ENCODE measurements at regions not wholly inside any gene's neighbourhood (a gene's known extent, or its start where the extent isn't known, plus 50 kb on each side); places are given as distances from the start of the nearest gene placed in this dataset.

GRCh38 chr12:111040690-111041089, 120.3 kb upstream of the MYL2 start:
- TF ChIP-seq CTCF (IDR thresholded peaks at IDR 0.05; ENCODE audit: borderline replicate concordance, control extremely low read depth, extremely low read depth, insufficient read depth, missing control alignments), result no peak
- in situ Hi-C loops (cut with MboI; ENCODE audit: low sequenced_read_pairs, unreplicated experiment), result no loop called here
- no peak for DNase-seq (ENCODE audit: low spot score)

GRCh38 chr12:111038941-111039340, 118.6 kb upstream of the MYL2 start:
- in situ Hi-C loops (cut with MboI; ENCODE audit: low sequenced_read_pairs, unreplicated experiment), result no loop called here
- TF ChIP-seq CTCF (IDR thresholded peaks at IDR 0.05; ENCODE audit: borderline replicate concordance, control extremely low read depth, extremely low read depth, insufficient read depth, missing control alignments), result no peak

GRCh38 chr12:111038077-111038476, 117.7 kb upstream of the MYL2 start:
- in situ Hi-C loops (cut with MboI; ENCODE audit: low sequenced_read_pairs, unreplicated experiment), result no loop called here
- DNase-seq (ENCODE audit: low spot score), result no peak
- TF ChIP-seq CTCF (IDR thresholded peaks at IDR 0.05; ENCODE audit: borderline replicate concordance, control extremely low read depth, extremely low read depth, insufficient read depth, missing control alignments), result no peak

More at GRCh38 chr12:111038941-111039340, 118.6 kb upstream of the MYL2 start:
- no peak for DNase-seq (ENCODE audit: low spot score)

- in situ Hi-C loops (cut with MboI; ENCODE audit: low sequenced_read_pairs, unreplicated experiment), result no loop called here
- TF ChIP-seq CTCF (IDR thresholded peaks at IDR 0.05; ENCODE audit: borderline replicate concordance, control extremely low read depth, extremely low read depth, insufficient read depth, missing control alignments), result no peak
- DNase-seq (ENCODE audit: low spot score), result no peak
Observed at GRCh38 chr12:111037047-111037446, 116.7 kb upstream of the MYL2 start.

- TF ChIP-seq CTCF (IDR thresholded peaks at IDR 0.05; ENCODE audit: borderline replicate concordance, control extremely low read depth, extremely low read depth, insufficient read depth, missing control alignments), result no peak
- in situ Hi-C loops (cut with MboI; ENCODE audit: low sequenced_read_pairs, unreplicated experiment), result no loop called here
- no peak for DNase-seq (ENCODE audit: low spot score)
Observed at GRCh38 chr12:111035578-111036301, 115.4 kb upstream of the MYL2 start.

- in situ Hi-C loops (cut with MboI; ENCODE audit: low sequenced_read_pairs, unreplicated experiment), result no loop called here
- no peak for TF ChIP-seq CTCF (IDR thresholded peaks at IDR 0.05; ENCODE audit: borderline replicate concordance, control extremely low read depth, extremely low read depth, insufficient read depth, missing control alignments)
- no peak for DNase-seq (ENCODE audit: low spot score)
Observed at GRCh38 chr12:111034886-111035577, 114.7 kb upstream of the MYL2 start.

All from GM13976 (cell line).